Duodenal mucosa (tissue), 2 donors: ENCODE measurements at regions not wholly inside any gene's neighbourhood (a gene's known extent, or its start where the extent isn't known, plus 50 kb on each side); places are given as distances from the start of the nearest gene placed in this dataset.

Experiments
- H3K27ac ChIP-seq: one replicate; pipeline ENCODE4 v1.7.0; 2013; ENCODE audit warnings: low read depth, low read length
- H3K27me3 ChIP-seq, 2 donors: one replicate each; pipeline ENCODE4 v1.7.0; 2013; ENCODE audit warnings: low read length in 2 of 2, control low read depth in 1 of 2; ENCODE audit not compliant: insufficient read depth in 2 of 2, control insufficient read depth in 1 of 2
- H3K36me3 ChIP-seq, 2 donors: one replicate each; pipeline ENCODE4 v1.7.0; 2013; ENCODE audit warnings: low read length in 2 of 2, control low read depth in 1 of 2; ENCODE audit not compliant: insufficient read depth in 2 of 2, control insufficient read depth in 1 of 2
- H3K4me1 ChIP-seq, 2 donors: one replicate each; pipeline ENCODE4 v1.7.0; 2013; ENCODE audit warnings: low read length in 2 of 2, control low read depth in 1 of 2; ENCODE audit not compliant: insufficient read depth in 2 of 2, control insufficient read depth in 1 of 2
- H3K4me3 ChIP-seq, 2 donors: one replicate each; pipeline ENCODE4 v1.7.0; 2013; ENCODE audit warnings: low read length in 2 of 2, low read depth in 1 of 2
- H3K9ac ChIP-seq, 2 donors: one replicate each; pipeline ENCODE4 v1.7.0; 2013; ENCODE audit warnings: low read length in 2 of 2, low read depth in 1 of 2
- H3K9me3 ChIP-seq, 2 donors: one replicate each; pipeline ENCODE4 v1.7.0; 2013; ENCODE audit warnings: low read length in 2 of 2, control low read depth in 1 of 2; ENCODE audit not compliant: control insufficient read depth in 1 of 2

DNA sequence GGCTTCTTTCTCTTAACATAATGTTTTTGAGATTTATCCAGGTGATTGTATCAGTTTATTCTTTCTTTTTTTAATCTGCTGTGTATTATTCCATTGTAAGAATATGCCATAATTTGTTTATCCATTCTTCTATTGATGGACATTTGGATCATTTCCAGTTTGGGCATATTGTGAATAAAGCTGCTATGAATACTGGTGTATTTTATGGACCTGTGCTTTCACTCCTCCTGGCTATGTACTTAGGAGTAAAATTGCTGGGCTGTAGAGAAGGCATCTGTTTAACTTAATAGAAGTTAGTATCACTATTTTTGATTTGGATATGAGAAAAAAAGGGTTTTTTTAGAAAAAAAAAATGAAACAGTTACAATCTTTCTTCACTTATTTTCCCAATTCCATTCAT, 50.0 kb upstream of the FAM9C start:
- Histone ChIP-seq H3K4me3 (no peak overlapping the region), H3K4me1 (peaks cover 8 to 9% of the 10 kb centered on the region in 2 donors), H3K27ac (no peak overlapping the region), H3K27me3 (no peaks in the 10 kb centered on the region), H3K9me3 (peaks cover 0 to 5% of the 10 kb centered on the region in 2 donors), H3K9ac (no peak overlapping the region), H3K36me3 (no peaks in the 10 kb centered on the region)
